ENCODE measurements at regions not wholly inside any gene's neighbourhood (a gene's known extent, or its start where the extent isn't known, plus 50 kb on each side); places are given as distances from the start of the nearest gene placed in this dataset.
"Not testable (repeated sequence)": the region's sequence is repeated elsewhere in the genome, so short reads cannot be mapped to it uniquely, and the experiment has no call there.

- no peaks in the 10 kb centered on the region for H3K4me1 ChIP-seq
- H3K9me3 ChIP-seq (replicated peaks): no peaks in the 10 kb centered on the region
- no peaks in the 10 kb centered on the region for H3K27me3 ChIP-seq
- no peak for DNase-seq
- H3K36me3 ChIP-seq: no peaks in the 10 kb centered on the region
- no peak overlapping the region for H3K27ac ChIP-seq
- H3K4me3 ChIP-seq: no peak overlapping the region
Measured at GRCh38 chr21:17699524-17700189, 87.0 kb upstream of the BTG3 start.

- H3K4me1 ChIP-seq: no peaks in the 10 kb centered on the region
Measured at GRCh38 chr21:17697473-17697872, 84.8 kb upstream of the BTG3 start.

GRCh38 chr21:17694416-17694815 is 81.7 kb upstream of the BTG3 start:
- H3K36me3 ChIP-seq; DNase-seq; H3K4me1 ChIP-seq; H3K27ac ChIP-seq; H3K27me3 ChIP-seq; H3K4me3 ChIP-seq; H3K9me3 ChIP-seq (replicated peaks): not testable (repeated sequence)

More at GRCh38 chr21:17697473-17697872, 84.8 kb upstream of the BTG3 start:
- Histone ChIP-seq H3K9me3 (replicated peaks) (no peaks in the 10 kb centered on the region), H3K4me3 (no peak overlapping the region), H3K36me3 (no peaks in the 10 kb centered on the region), H3K27ac (no peak overlapping the region), H3K27me3 (no peaks in the 10 kb centered on the region)
- no peak for DNase-seq

DNA sequence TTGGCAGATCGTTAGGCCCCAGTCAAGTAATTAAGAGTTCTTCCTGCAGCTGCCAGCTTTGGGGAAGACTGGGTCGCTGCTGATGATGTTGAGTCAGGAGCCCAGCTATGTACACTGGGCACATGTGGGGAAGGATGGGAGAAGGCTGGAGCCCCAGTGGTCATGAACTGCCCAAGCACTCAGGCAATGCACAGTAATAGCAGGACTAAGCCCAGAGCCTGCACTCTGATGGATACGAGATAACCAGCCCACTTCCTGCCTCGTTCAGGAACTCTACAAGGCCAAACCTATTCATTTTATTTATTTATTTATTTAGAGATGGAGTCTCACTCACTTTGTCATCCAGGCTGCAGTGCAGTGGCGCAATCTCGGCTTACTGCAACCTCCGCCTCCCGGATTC is 81.1 kb upstream of the BTG3 start:
- DNase-seq: peak in 1 of 2 experiments; percentile 3
- no peaks in the 10 kb centered on the region for H3K9me3 ChIP-seq (replicated peaks)
- no peak overlapping the region for H3K27ac ChIP-seq
- no peaks in the 10 kb centered on the region for H3K4me1 ChIP-seq
- H3K4me3 ChIP-seq: no peak overlapping the region
- no peaks in the 10 kb centered on the region for H3K36me3 ChIP-seq
- no peaks in the 10 kb centered on the region for H3K27me3 ChIP-seq

DNA sequence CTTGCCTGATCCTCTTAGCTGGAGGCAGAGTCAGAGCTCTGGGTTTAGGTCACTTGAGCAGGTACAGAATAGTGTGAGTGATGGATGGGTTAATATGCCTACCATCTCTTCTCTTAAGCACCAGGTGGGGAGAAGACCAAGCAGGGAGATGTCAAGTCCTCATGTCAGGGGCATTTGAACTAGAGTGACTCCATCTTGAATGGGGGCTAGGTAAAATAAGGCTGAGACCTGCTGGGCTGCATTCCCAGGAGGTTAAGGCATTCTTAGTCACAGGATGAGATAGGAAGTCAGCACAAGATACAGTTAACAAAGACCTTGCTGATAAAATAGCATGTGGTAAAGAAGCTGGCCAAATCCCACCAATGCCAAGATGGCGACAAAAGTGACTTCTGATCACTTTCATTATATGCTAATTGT is 77.4 kb upstream of the BTG3 start:
- Histone ChIP-seq H3K27ac (no peak overlapping the region), H3K4me1 (no peaks in the 10 kb centered on the region)

DNA sequence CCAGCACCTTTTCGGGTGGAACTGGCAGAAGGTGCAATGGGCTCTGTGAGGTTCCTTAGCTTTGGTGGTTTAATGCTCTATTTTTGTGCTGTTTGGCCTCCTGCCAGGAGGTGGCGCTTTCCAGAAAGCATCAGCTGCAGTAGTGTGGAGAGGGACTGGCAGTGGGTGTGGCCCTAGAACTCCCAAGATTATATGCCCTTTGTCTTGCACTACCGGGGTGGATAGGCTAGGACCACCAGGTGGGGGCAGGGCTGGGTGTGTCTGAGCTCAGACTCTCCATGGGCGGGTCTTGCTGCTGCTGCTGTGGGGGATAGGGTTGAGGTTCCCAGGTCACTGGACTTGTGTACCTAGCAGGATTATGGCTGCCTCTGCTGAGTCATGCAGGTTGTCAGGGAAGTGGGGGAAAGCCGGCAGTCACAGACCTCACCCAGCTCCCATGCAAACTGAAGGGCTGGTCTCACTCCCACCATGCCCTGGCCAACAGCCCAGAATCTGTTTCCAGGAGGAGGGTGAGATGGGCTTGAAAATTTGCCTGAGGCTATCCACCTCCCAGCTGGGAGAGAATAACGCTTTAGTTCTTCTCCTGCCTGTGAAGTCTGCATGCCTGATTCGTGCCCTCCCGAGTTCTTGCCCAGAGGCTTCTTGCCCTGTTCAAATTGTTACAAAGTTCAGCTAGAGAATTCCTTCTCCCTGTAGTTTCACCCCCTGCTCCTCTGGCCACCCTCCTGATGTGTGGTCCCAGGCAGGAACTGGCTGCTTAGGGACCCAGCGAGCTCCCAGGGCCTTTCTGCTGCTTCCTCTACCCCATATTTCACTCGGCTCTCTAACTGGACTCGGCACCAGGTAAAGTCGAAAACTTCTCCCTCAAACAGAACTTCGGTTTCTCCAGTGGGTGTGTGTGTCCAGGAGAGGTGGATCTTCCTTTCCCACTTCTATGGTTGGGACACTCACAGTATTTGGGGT is 76.5 kb upstream of the BTG3 start:
- Histone ChIP-seq H3K27ac (peak overlapping the region; percentile 60), H3K4me3 (peak overlapping the region; percentile 49), H3K36me3 (no peaks in the 10 kb centered on the region), H3K4me1 (no peaks in the 10 kb centered on the region), H3K27me3 (no peaks in the 10 kb centered on the region), H3K9me3 (replicated peaks) (no peaks in the 10 kb centered on the region)
- peak; percentile 86 to 88 for DNase-seq

More for the DNA sequence above, 77.4 kb upstream of the BTG3 start:
- Histone ChIP-seq H3K36me3 (no peaks in the 10 kb centered on the region), H3K27me3 (no peaks in the 10 kb centered on the region), H3K4me3 (no peak overlapping the region; the same call in 1 of the 2 replicates), H3K9me3 (replicated peaks) (no peaks in the 10 kb centered on the region)
- no peak for DNase-seq

- Histone ChIP-seq H3K4me3 (no peak overlapping the region), H3K27ac (no peak overlapping the region), H3K4me1 (no peaks in the 10 kb centered on the region), H3K27me3 (no peaks in the 10 kb centered on the region), H3K9me3 (replicated peaks) (no peaks in the 10 kb centered on the region), H3K36me3 (no peaks in the 10 kb centered on the region)
- DNase-seq: no peak
Measured at GRCh38 chr21:17682924-17683323, 70.2 kb upstream of the BTG3 start.

GRCh38 chr21:17679002-17679600 is 66.4 kb upstream of the BTG3 start:
- H3K27ac ChIP-seq: no peak overlapping the region
- H3K4me1 ChIP-seq: no peaks in the 10 kb centered on the region
- peak; percentile 14 to 71 for DNase-seq
- H3K36me3 ChIP-seq: no peaks in the 10 kb centered on the region
- no peak overlapping the region for H3K4me3 ChIP-seq
- no peaks in the 10 kb centered on the region for H3K27me3 ChIP-seq
- H3K9me3 ChIP-seq (replicated peaks): no peaks in the 10 kb centered on the region

DNA sequence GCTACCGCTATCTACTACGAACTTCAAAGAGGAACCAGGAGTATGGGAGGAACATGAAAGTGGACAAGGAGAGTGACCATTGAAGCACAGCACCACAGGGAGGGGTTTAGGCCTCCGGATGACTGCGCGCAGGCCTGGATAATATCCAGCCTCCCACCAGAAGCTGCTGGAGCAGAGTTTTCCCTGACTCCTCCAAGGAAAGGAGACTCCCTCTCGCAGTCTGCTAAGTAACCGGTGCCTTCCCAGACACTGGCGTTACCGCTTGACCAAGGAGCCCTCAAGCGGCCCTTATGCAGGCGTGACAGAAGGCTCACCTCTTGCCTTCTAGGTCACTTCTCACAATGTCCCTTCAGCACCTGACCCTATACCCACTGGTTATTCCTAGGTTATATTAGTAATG is 64.2 kb upstream of the BTG3 start:
- DNase-seq; H3K9me3 ChIP-seq (replicated peaks); H3K4me1 ChIP-seq; H3K27ac ChIP-seq; H3K27me3 ChIP-seq; H3K4me3 ChIP-seq; H3K36me3 ChIP-seq: not testable (repeated sequence)

GRCh38 chr21:17674106-17674505 is 61.4 kb upstream of the BTG3 start:
- DNase-seq: no peak
- Histone ChIP-seq H3K4me1 (no peaks in the 10 kb centered on the region), H3K27me3 (no peaks in the 10 kb centered on the region), H3K36me3 (no peaks in the 10 kb centered on the region), H3K4me3 (no peak overlapping the region), H3K27ac (no peak overlapping the region), H3K9me3 (replicated peaks) (no peaks in the 10 kb centered on the region)

DNA sequence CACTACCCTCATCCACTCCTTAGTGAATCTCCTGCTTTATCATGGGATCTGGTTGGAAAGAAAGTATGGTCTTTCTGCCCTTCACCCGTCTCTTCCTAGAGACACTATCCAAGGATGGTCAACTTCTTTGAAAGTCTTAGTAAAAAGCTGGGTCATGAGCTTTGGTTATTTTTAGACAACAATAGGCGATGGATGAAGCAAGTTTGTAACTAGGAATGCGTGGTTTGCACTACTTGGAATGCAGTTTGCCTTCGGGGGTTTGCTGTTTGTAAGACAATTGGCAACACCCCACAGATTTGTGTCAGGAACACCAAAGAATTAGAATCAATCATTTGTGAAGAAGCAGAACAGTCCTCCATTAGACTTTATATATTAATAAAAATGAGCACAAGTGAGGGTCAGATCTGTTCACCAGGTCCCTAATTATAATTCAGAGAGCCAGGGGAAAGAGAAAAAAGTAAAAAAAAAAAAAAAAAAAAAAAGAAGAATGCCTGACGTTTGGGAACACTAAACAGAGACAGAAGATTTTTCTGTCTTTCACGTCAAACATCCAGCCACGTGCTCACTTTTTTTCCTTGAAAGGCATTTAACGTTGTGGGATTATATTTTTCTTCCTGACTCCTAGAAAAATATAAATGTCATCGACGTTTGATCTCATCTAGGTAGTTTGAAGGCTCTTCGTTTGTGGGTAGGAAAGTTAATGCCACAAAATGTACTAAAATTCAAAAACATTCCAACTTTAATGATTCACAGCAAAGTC is 60.7 kb upstream of the BTG3 start:
- no peak for DNase-seq
- H3K36me3 ChIP-seq: no peaks in the 10 kb centered on the region
- no peak overlapping the region for H3K27ac ChIP-seq
- no peaks in the 10 kb centered on the region for H3K4me1 ChIP-seq
- no peak overlapping the region for H3K4me3 ChIP-seq
- no peaks in the 10 kb centered on the region for H3K9me3 ChIP-seq (replicated peaks)
- no peaks in the 10 kb centered on the region for H3K27me3 ChIP-seq

GRCh38 chr21:17671733-17672132 is 59.0 kb upstream of the BTG3 start:
- no peak for DNase-seq
- no peaks in the 10 kb centered on the region for H3K36me3 ChIP-seq
- no peak overlapping the region for H3K4me3 ChIP-seq
- no peaks in the 10 kb centered on the region for H3K4me1 ChIP-seq
- H3K27ac ChIP-seq: no peak overlapping the region
- H3K9me3 ChIP-seq (replicated peaks): no peaks in the 10 kb centered on the region
- H3K27me3 ChIP-seq: no peaks in the 10 kb centered on the region

DNA sequence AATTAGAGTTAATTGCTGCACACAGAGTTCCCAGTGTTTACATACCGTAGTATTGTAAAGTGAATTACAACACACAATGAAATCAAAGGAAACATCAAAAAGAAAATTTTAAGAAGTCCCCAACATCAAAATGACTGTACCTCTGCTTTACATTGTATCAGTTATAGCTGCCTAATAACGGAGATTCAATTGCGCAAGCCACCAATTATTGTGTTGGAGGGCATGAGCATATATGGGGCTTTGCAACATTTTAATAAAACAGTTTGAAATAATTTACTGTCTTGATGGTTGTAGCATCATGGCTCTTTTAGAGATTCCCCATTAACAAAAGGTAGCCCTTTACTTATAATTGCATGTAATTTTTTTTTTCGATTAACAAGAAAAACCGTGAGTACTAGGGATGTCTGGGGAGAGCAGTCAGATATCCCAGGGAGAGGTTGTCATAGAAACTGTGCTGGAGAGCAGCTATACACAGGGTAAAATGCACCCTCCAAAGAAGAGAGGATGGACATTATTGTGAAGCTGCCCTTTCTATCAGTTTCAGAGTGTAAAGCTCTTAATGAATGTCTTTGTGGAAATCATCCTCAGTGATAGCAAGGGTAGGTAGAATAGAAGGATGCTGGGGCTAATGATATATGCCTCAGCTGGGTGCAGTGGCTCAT is 55.9 kb upstream of the BTG3 start:
- Histone ChIP-seq H3K36me3 (no peaks in the 10 kb centered on the region), H3K4me3 (no peak overlapping the region), H3K27me3 (no peaks in the 10 kb centered on the region), H3K4me1 (no peaks in the 10 kb centered on the region), H3K9me3 (replicated peaks) (no peaks in the 10 kb centered on the region), H3K27ac (no peak overlapping the region)
- DNase-seq: no peak

DNA sequence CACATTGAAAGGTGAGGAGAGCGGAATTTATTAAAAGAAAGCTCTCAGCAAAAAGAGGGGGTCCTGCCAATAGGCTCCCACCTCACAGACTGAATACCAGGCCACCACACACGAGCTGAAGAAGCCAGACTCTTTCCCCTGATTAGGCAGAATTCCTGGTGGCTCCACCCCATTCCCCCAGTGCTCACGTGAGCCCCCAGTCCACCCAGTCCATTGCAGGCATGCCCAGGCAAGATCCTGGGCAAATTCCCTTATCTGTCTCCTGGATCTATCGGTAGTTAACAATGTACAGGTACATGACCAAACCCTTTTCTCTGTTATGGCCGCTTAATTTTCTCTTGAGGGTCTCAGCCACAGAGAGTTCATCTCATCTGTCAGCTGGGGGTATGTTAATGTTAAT is 54.6 kb upstream of the BTG3 start:
- Histone ChIP-seq H3K27me3 (no peaks in the 10 kb centered on the region), H3K4me1 (no peaks in the 10 kb centered on the region), H3K27ac (no peak overlapping the region), H3K9me3 (replicated peaks) (no peaks in the 10 kb centered on the region), H3K36me3 (no peaks in the 10 kb centered on the region), H3K4me3 (no peak overlapping the region)
- peak in 1 of 2 experiments; percentile 13 for DNase-seq
